HepG2 (cell line): ENCODE measurements at regions not wholly inside any gene's neighbourhood (a gene's known extent, or its start where the extent isn't known, plus 50 kb on each side); places are given as distances from the start of the nearest gene placed in this dataset.

Experiments used
- ATAC-seq: fragments of 200-7000 bp; cut with Tn5 transposase; 3 replicates; pipeline ENCODE4 v1.9.1; 2020; ENCODE audit warnings: mild to moderate bottlenecking, moderate library complexity
- BruUV-seq: library from RNA; stranded (reverse); fragments of 400-500 nt; replicated peaks from 2 replicates; lab custom pipeline; 2021; lab: Mats Ljungman, UMichigan
- CTCF ChIA-PET: fragments of 300-600 bp; formaldehyde crosslinking; extraction: SDS; loops from one replicate; lab custom pipeline; 2021; ENCODE audit warnings: low total read pairs, inconsistent platforms, low intra/inter-chr PET ratio; lab: Yijun Ruan, JAX
- POLR2A ChIA-PET: fragments of 350-600 bp; sonication (Branson Sonifier 250); formaldehyde crosslinking; loops from one replicate; lab custom pipeline; 2020; ENCODE audit warnings: antibody characterized with exemption, inconsistent platforms; lab: Yijun Ruan, JAX
- DNase-seq: peaks from one replicate; pipeline ENCODE4 v3.0.0-alpha.2; 2015; ENCODE audit warnings: low spot score
- FAIRE-seq: peaks from 3 replicates; lab custom pipeline; 2011; peaks lifted over from hg19 to GRCh38; lab: Jason Lieb, UNC
- H2AFZ ChIP-seq: one replicate; pipeline ENCODE4 v1.6.1; 2011; ENCODE audit warnings: low read length, inconsistent platforms
- H3K27ac ChIP-seq: fragments of 300-600 bp; 3 replicates; pipeline ENCODE4 v1.8.0; 2011; ENCODE audit warnings: mixed run types, mild to moderate bottlenecking, mixed read lengths, low read length, inconsistent platforms; ENCODE audit not compliant: insufficient read depth; ENCODE audit errors: extremely low read length
- H3K27me3 ChIP-seq, 2 experiments: fragments of 200-600 bp in 1 of 2; 2 replicates in 1 of 2; 3 replicates in 1 of 2; pipeline versions ENCODE4 v1.6.0 to v1.8.0; 2011; ENCODE audit warnings: low read length in 2 of 2, mild to moderate bottlenecking in 2 of 2, moderate library complexity in 2 of 2, inconsistent platforms in 1 of 2; ENCODE audit not compliant: insufficient read depth in 2 of 2, control insufficient read depth in 1 of 2
- H3K36me3 ChIP-seq, 2 experiments: fragments of 200-600 bp in 1 of 2; replicated peaks in 1 of 2; 2 replicates in 1 of 2; 3 replicates in 1 of 2; pipeline versions ENCODE4 v1.5.1 to v1.8.0; 2011; ENCODE audit warnings: low read length in 2 of 2, inconsistent platforms in 1 of 2; ENCODE audit not compliant: insufficient read depth in 2 of 2, control insufficient read depth in 1 of 2
- H3K4me1 ChIP-seq: 2 replicates; pipeline ENCODE4 v1.5.1; 2012; ENCODE audit warnings: low read length, inconsistent platforms; ENCODE audit not compliant: insufficient read depth
- H3K4me2 ChIP-seq: 2 replicates; pipeline ENCODE4 v1.6.0; 2011; ENCODE audit warnings: low read depth, low read length, inconsistent platforms
- H3K4me3 ChIP-seq, 3 experiments: fragments of 200-600 bp in 1 of 3; sonication (generic), shearing (Covaris generic) in 1 of 3; replicated peaks in 1 of 3; 2 replicates each; pipeline ENCODE4 v1.5.1; 2011 to 2016; ENCODE audit warnings: low read length in 3 of 3, inconsistent platforms in 2 of 3, low read depth in 2 of 3, mild to moderate bottlenecking in 2 of 3, control low read depth in 1 of 3, mixed read lengths in 1 of 3; ENCODE audit not compliant: insufficient read depth in 1 of 3
- H3K79me2 ChIP-seq: one replicate; pipeline ENCODE4 v1.6.1; 2011; ENCODE audit warnings: low read length, inconsistent platforms; ENCODE audit not compliant: insufficient read depth
- H3K9ac ChIP-seq: 2 replicates; pipeline ENCODE4 v1.6.0; 2011; ENCODE audit warnings: mild to moderate bottlenecking, low read depth, low read length, inconsistent platforms; ENCODE audit not compliant: insufficient read depth
- H3K9me3 ChIP-seq: 2 replicates; pipeline ENCODE4 v1.5.1; 2012; ENCODE audit warnings: mild to moderate bottlenecking, low read length
- H4K20me1 ChIP-seq: 2 replicates; pipeline ENCODE4 v1.6.0; 2011; ENCODE audit warnings: inconsistent platforms, mild to moderate bottlenecking, low read length, moderate library complexity; ENCODE audit not compliant: insufficient read depth
- GATAD2A ChIP-seq: IDR thresholded peaks from 2 replicates; pipeline ENCODE4 v1.6.1; 2016
- HOXD1 ChIP-seq: sonication (generic); formaldehyde crosslinking; IDR thresholded peaks from 2 replicates; pipeline ENCODE4 v1.5.0; 2020; ENCODE audit warnings: missing genetic modification reagents
- SMAD3 ChIP-seq: sonication (generic); formaldehyde crosslinking; IDR thresholded peaks from 2 replicates; pipeline ENCODE4 v1.4.0; 2020; ENCODE audit warnings: missing genetic modification reagents
- TBX2 ChIP-seq: sonication (generic); formaldehyde crosslinking; IDR thresholded peaks from 2 replicates; pipeline ENCODE4 v1.5.0; 2020; ENCODE audit warnings: missing genetic modification reagents, mild to moderate bottlenecking, borderline replicate concordance
- WGBS: methylation state at CpG from one replicate; pipeline ENCODE4 v1.1.6; 2017; ENCODE audit warnings: low lambda C conversion rate; 5-methylcytosine and 5-hydroxymethylcytosine counted together
- in situ Hi-C: cut with HindIII; loops from 2 replicates; pipeline ENCODE4 v1.10.0; 2017; ENCODE audit warnings: low pct_unique_long_range_greater_than_20kb; ENCODE audit not compliant: extremely low pct_ligation_motif_present
- intact Hi-C: fragments of 100-400 bp; cut with micrococcal nuclease; formaldehyde crosslinking; loops from one replicate; pipeline ENCODE4 v1.10.0; 2022; ENCODE audit not compliant: unreplicated experiment
- TF ChIP-seq, protein P1 (sequence below): IDR thresholded peaks from 2 replicates; pipeline ENCODE4 v1.6.1; 2016

DNA sequence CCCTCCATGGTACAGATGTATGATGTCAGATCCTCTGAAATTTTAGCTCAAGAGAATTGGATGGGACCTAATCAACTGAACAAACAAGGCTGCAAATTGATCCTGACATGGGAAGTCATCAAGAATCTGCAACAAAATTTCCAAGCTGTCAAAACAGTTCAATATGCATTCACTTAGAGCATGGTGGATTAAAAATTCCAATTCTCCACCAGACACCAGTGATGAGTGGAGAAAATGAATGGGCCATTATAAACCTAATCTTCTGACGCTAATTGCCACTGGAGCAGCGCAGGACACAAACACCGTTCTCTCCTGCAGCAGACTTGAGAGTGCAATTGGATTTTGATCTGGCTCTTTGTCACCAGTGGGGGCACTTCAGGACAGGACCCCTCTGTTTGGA lies 94.2 kb downstream of the MINAR1 start:
- TF ChIP-seq GATAD2A (CRISPR knock-in tag), result no peak
- no peaks in the 10 kb centered on the region for H4K20me1 ChIP-seq
- H3K4me2 ChIP-seq, result no peak overlapping the region
- H3K4me3 ChIP-seq, result no peak overlapping the region
- H3K27ac ChIP-seq, result no peak overlapping the region
- intact Hi-C loops (no loop called here), in situ Hi-C loops (no loop called here)
- no peaks in the 10 kb centered on the region for H3K27me3 ChIP-seq
- H3K36me3 ChIP-seq, result no peaks in the 10 kb centered on the region
- no peak for DNase-seq
- H3K9me3 ChIP-seq, result no peaks in the 10 kb centered on the region
- no TSS peak for BruUV-seq
- no peaks in the 10 kb centered on the region for H3K79me2 ChIP-seq
- WGBS, result 67% methylated on average over 3 of the region's 3 CpGs
- H3K4me1 ChIP-seq, result no peaks in the 10 kb centered on the region
- no peak for ATAC-seq
- POLR2A ChIA-PET, result no interaction called here
- no peak for FAIRE-seq
- CTCF ChIA-PET, result no interaction called here
- no peak overlapping the region for H2AFZ ChIP-seq
- no peak overlapping the region for H3K9ac ChIP-seq

DNA sequence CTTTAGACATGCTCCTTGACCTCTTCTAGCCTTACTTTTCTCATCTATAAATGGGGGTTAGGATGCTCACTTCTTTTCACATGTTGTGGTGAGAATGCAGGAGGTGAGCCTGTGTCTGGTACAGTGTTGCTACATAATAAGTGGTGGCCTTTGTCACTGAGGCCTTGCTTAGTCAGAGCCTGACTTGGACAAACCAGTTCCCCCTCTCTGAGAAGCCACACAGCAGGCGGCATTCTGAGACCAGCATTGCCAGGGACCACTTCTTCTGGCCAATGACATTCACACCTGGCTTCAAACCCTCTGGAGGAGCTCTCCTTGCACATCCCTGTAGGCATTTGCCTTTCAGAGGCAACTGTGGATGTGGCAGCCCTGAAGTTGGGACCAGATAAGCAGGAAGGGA lies 95.7 kb downstream of the MINAR1 start:
- no peak overlapping the region for H2AFZ ChIP-seq
- no peak overlapping the region for H3K27ac ChIP-seq
- no peaks in the 10 kb centered on the region for H3K4me1 ChIP-seq
- no peak for DNase-seq
- 0% methylated on average over 1 of the region's 1 CpG for WGBS
- H3K4me2 ChIP-seq, result no peak overlapping the region
- no peak for ATAC-seq
- no peak overlapping the region for H3K4me3 ChIP-seq
- no peak overlapping the region for H3K9ac ChIP-seq
- in situ Hi-C loops (no loop called here), intact Hi-C loops (no loop called here)
- H3K9me3 ChIP-seq, result no peaks in the 10 kb centered on the region
- TF ChIP-seq HOXD1 (no peak), SMAD3 (no peak), TBX2 (no peak)
- TF ChIP-seq, protein P1, sequence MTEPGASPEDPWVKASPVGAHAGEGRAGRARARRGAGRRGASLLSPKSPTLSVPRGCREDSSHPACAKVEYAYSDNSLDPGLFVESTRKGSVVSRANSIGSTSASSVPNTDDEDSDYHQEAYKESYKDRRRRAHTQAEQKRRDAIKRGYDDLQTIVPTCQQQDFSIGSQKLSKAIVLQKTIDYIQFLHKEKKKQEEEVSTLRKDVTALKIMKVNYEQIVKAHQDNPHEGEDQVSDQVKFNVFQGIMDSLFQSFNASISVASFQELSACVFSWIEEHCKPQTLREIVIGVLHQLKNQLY (CRISPR knock-in tag), result no peak
- H4K20me1 ChIP-seq, result no peaks in the 10 kb centered on the region
- no peaks in the 10 kb centered on the region; a peak in 1 of 5 replicates for H3K27me3 ChIP-seq
- POLR2A ChIA-PET, result no interaction called here
- FAIRE-seq, result no peak
- no peaks in the 10 kb centered on the region for H3K36me3 ChIP-seq
- BruUV-seq, result no TSS peak
- CTCF ChIA-PET, result no interaction called here
- no peaks in the 10 kb centered on the region for H3K79me2 ChIP-seq
